ENCODE measurements at regions not wholly inside any gene's neighbourhood (a gene's known extent, or its start where the extent isn't known, plus 50 kb on each side); places are given as distances from the start of the nearest gene placed in this dataset.

- no peak for TF ChIP-seq ZNF555 (tag by site-specific recombination; conservative IDR thresholded peaks at IDR 0.05)
- TF ChIP-seq, protein P1, sequence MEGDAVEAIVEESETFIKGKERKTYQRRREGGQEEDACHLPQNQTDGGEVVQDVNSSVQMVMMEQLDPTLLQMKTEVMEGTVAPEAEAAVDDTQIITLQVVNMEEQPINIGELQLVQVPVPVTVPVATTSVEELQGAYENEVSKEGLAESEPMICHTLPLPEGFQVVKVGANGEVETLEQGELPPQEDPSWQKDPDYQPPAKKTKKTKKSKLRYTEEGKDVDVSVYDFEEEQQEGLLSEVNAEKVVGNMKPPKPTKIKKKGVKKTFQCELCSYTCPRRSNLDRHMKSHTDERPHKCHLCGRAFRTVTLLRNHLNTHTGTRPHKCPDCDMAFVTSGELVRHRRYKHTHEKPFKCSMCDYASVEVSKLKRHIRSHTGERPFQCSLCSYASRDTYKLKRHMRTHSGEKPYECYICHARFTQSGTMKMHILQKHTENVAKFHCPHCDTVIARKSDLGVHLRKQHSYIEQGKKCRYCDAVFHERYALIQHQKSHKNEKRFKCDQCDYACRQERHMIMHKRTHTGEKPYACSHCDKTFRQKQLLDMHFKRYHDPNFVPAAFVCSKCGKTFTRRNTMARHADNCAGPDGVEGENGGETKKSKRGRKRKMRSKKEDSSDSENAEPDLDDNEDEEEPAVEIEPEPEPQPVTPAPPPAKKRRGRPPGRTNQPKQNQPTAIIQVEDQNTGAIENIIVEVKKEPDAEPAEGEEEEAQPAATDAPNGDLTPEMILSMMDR (tag by site-specific recombination; IDR thresholded peaks at IDR 0.05) = no peak
- TF ChIP-seq GLIS1 (tag by site-specific recombination; IDR thresholded peaks at IDR 0.05) = no peak
- no peak for TF ChIP-seq ZNF146 (tag by site-specific recombination; IDR thresholded peaks at IDR 0.05)
- TF ChIP-seq ZNF404 (tag by site-specific recombination; IDR thresholded peaks at IDR 0.05) = no peak
- no peak for TF ChIP-seq ZBTB6 (tag by site-specific recombination; IDR thresholded peaks at IDR 0.05)
Measured at GRCh38 chr6:68233623-68234022, 401.5 kb upstream of the ADGRB3 start.

Data from HEK293 (cell line).